T47D (cell line): ENCODE measurements at regions not wholly inside any gene's neighbourhood (a gene's known extent, or its start where the extent isn't known, plus 50 kb on each side); places are given as distances from the start of the nearest gene placed in this dataset.

Experiments
- DNase-seq, 2 experiments: peaks; one replicate each; pipeline versions ENCODE4 v3.0.0 to v3.0.0-alpha.2; 2011 to 2012; ENCODE audit warnings: low read depth in 1 of 2, low spot score in 1 of 2
- JUND ChIP-seq: IDR thresholded peaks from 2 replicates; pipeline ENCODE4 v1.6.1; 2012; ENCODE audit warnings: low read depth
- in situ Hi-C: cut with HindIII; loops from 2 replicates; pipeline ENCODE4 v1.10.0; 2016; ENCODE audit warnings: low sequenced_read_pairs, low pct_unique_long_range_greater_than_20kb

GRCh38 chr13:65917731-65918130, 1312.4 kb downstream of the PCDH9 start:
- no peak for TF ChIP-seq JUND
- in situ Hi-C loops = no loop called here
- no peak for DNase-seq

- no peak for TF ChIP-seq JUND
- DNase-seq = no peak
- in situ Hi-C loops = no loop called here
These were observed 1314.9 kb downstream of the PCDH9 start for GRCh38 chr13:65915195-65915594.

GRCh38 chr13:65914716-65915115, 1315.4 kb downstream of the PCDH9 start:
- in situ Hi-C loops = no loop called here
- TF ChIP-seq JUND = no peak
- DNase-seq = no peak

- DNase-seq = no peak
- no peak for TF ChIP-seq JUND
These were observed 1317.0 kb downstream of the PCDH9 start for GRCh38 chr13:65913173-65913572.

GRCh38 chr13:65912516-65912915, 1317.6 kb downstream of the PCDH9 start:
- no peak for TF ChIP-seq JUND
- in situ Hi-C loops = no loop called here

More at GRCh38 chr13:65913173-65913572, 1317.0 kb downstream of the PCDH9 start:
- in situ Hi-C loops = no loop called here

GRCh38 chr13:65911546-65912193, 1318.5 kb downstream of the PCDH9 start:
- in situ Hi-C loops = no loop called here
- DNase-seq = no peak
- no peak for TF ChIP-seq JUND

More at GRCh38 chr13:65912516-65912915, 1317.6 kb downstream of the PCDH9 start:
- DNase-seq = no peak

GRCh38 chr13:65909501-65909900, 1320.6 kb downstream of the PCDH9 start:
- in situ Hi-C loops = no loop called here
- no peak for DNase-seq
- TF ChIP-seq JUND = no peak

- no peak for TF ChIP-seq JUND
- in situ Hi-C loops = no loop called here
- no peak for DNase-seq
These were observed 1322.2 kb downstream of the PCDH9 start for GRCh38 chr13:65907666-65908525.

DNA sequence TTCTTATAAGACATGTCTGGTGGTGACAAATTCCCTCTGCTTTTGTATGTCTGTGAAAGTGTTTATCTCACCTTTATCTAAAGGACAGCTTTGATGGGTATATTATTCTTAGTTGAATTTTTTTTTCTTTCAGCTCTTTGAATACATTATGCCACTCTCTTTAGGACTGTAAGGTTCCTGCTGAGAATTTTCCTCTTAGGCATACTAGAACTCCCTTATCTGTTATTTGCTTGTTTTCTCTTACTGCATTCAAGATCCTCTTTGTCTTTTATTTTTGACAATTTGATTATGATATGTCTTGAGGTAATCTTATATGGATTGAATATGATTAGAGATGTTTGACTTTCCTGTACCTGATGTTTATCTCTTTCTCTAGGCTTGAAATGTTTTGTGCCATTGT, 1328.4 kb downstream of the PCDH9 start:
- in situ Hi-C loops = no loop called here
- no peak for TF ChIP-seq JUND
- DNase-seq = no peak

DNA sequence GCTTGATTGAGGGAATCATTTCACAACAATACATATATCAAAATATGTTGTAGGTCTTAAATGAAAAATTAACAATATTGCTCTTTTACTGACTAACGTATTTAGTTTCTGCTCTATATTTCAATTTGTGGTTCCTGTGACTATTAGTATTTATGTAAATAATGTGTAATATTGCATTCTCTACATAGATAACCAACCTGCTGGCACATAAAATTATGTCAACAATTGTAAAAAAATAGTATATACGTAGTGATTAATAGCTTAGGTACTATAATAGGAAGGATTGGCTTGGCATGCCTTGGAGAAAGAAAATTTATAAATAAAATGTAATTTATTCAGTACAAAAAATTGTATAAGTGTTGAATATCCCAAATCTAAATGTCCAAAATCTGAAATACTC, 1336.1 kb downstream of the PCDH9 start:
- no peak for TF ChIP-seq JUND
- in situ Hi-C loops = no loop called here

DNA sequence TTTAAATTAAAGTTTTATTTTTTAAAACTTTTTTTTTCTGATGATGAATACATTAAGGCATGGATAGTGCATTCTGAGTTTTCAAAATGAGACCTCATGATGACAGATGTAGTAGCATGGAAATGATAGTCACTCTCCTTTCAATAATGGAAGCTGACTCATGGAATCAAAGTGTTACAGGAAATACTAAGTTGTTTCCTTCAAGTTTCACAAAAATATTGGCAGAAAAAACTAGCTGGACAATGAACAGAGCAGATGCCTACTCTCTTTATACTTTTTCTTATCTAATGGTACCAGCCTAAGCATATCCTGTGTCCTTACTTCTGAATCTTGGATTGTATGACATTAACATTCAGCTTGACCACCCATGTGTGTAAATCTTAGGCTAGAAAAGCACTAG, 1337.3 kb downstream of the PCDH9 start:
- TF ChIP-seq JUND = no peak
- in situ Hi-C loops = no loop called here
- DNase-seq = no peak

More for the DNA sequence above, 1336.1 kb downstream of the PCDH9 start:
- no peak for DNase-seq

DNA sequence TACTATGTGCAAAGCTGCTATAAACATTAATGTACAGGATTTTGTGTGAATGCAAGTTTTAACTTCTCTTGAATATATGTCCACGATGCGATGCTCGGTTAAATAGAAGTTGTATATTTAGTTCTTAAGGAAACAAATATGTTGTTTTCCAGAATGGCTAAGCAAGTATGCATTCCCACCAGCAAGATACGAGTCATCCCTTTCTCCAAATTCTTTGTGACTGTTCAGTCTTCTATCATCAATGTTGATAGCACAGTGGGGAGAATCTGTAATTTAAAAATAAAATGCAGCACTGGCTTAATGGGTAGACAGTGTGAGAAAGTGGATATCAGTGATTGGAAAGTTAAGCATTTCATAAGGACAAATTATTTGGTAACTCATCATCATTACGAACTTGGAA, 1340.8 kb downstream of the PCDH9 start:
- no peak for DNase-seq
- in situ Hi-C loops = no loop called here
- TF ChIP-seq JUND = no peak

DNA sequence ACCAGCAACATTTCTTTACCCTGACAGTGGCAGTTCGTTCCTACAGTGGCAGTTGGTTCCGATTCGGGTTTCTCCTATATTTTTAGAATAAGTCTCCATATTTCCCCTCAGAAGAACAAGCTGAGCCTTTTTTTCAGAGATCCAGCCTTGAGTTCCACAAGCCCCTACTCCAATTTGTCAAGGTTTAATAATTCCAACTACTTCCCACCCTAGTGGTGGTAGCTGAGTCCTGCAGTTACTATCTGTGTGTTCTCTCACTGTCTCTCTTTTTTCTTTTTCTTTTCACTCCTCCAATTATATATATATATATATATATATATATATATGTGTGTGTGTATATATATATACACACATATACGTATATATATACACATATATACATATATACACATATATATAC, 1347.3 kb downstream of the PCDH9 start:
- in situ Hi-C loops = no loop called here
- no peak for TF ChIP-seq JUND
- no peak for DNase-seq
